ENCODE measurements at regions not wholly inside any gene's neighbourhood (a gene's known extent, or its start where the extent isn't known, plus 50 kb on each side); places are given as distances from the start of the nearest gene placed in this dataset.

DNA sequence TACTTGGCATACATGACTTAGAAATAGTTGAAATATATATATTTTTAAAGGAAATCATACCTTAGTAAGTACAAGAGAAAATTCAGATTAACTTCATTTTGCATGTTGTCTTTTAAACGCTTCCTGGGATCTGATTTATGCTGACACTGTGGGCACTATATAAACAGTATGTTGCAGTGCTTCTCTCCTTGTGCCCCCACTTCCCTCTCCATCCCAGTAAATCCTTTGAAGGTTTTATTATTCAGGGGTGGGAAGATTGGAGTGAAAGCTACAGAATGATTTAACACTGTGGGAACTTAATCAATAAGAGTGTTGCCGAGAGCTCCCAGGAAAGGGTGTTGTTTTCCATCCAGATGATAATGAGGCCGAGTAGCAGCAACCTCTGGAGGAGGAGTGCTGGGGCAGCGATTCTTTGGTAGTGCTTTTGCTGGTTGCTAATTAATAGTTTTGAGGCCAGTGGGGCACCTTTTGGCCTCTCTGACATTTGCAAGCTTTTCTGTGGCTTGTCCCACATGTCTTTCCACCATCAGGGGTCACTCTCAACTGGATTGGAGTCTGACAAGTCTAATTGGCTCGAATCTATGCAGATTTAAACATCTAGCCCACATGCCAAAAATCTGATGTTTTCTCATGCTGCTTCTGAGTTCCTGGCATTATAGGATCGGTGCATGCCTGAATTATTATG, 183.0 kb upstream of the MMS22L start:
- no peaks in the 10 kb centered on the region for H3K36me3 Mint-ChIP-seq
- DNase-seq (no peak), ATAC-seq (ENCODE audit: low read depth in 2 of 2) (no peak)
- H3K27ac Mint-ChIP-seq = no peak overlapping the region
- no peaks in the 10 kb centered on the region for H3K27me3 ChIP-seq (ENCODE audit: control insufficient read depth, insufficient read depth, low read length)
- no peak overlapping the region for H3K4me3 Mint-ChIP-seq
- H3K9me3 ChIP-seq (ENCODE audit: control insufficient read depth in 2 of 2, low read length in 2 of 2) = no peaks in the 10 kb centered on the region
- H3K27me3 Mint-ChIP-seq = peaks cover 4% of the 10 kb centered on the region
- H3K27ac ChIP-seq (ENCODE audit: insufficient read depth, low read length, poor library complexity, severe bottlenecking) = no peak overlapping the region
- no peaks in the 10 kb centered on the region for H3K36me3 ChIP-seq (ENCODE audit: control insufficient read depth, insufficient read depth, low read length)
- no peaks in the 10 kb centered on the region for H3K4me1 Mint-ChIP-seq
- peaks cover 0 to 1% (median 0%) of the 10 kb centered on the region in 7 donors for H3K9me3 Mint-ChIP-seq
- no peaks in the 10 kb centered on the region for H3K4me1 ChIP-seq (ENCODE audit: control insufficient read depth, insufficient read depth, low read length, poor library complexity, severe bottlenecking)
- no peak overlapping the region for H3K4me3 ChIP-seq (ENCODE audit: low read depth, low read length)

DNA sequence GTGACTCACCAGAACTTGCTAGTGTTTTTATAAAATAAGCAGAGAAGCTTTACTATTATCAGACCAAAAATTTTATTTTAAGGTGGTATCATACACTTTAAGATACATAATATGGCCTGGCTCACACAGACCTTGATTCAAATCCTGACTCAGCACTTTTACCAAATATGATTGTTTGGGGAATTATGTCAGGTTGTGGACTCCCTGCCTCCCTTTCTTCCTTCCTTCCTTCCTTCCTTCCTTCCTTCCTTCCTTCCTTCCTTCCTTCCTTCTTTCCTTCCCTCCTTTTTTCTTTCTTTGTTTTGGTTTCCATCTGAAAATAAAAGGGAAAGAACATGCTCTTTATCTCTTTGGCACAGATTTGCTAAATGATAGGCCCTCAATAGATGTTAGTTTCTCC, 186.0 kb upstream of the MMS22L start:
- no peaks in the 10 kb centered on the region for H3K4me1 Mint-ChIP-seq
- no peak overlapping the region for H3K27ac Mint-ChIP-seq
- no peaks in the 10 kb centered on the region for H3K4me1 ChIP-seq (ENCODE audit: control insufficient read depth, insufficient read depth, low read length, poor library complexity, severe bottlenecking)
- no peaks in the 10 kb centered on the region for H3K36me3 Mint-ChIP-seq
- H3K27me3 Mint-ChIP-seq = peaks cover 4% of the 10 kb centered on the region
- H3K9me3 Mint-ChIP-seq = peaks cover 0 to 3% (median 0%) of the 10 kb centered on the region in 7 donors
- H3K36me3 ChIP-seq (ENCODE audit: control insufficient read depth, insufficient read depth, low read length) = no peaks in the 10 kb centered on the region
- no peak for ATAC-seq (ENCODE audit: low read depth in 2 of 2)
- H3K4me3 Mint-ChIP-seq = no peak overlapping the region
- H3K9me3 ChIP-seq (ENCODE audit: control insufficient read depth in 2 of 2, low read length in 2 of 2) = no peaks in the 10 kb centered on the region
- no peaks in the 10 kb centered on the region for H3K27me3 ChIP-seq (ENCODE audit: control insufficient read depth, insufficient read depth, low read length)
- no peak overlapping the region for H3K4me3 ChIP-seq (ENCODE audit: low read depth, low read length)
- DNase-seq = no peak
- no peak overlapping the region for H3K27ac ChIP-seq (ENCODE audit: insufficient read depth, low read length, poor library complexity, severe bottlenecking)

DNA sequence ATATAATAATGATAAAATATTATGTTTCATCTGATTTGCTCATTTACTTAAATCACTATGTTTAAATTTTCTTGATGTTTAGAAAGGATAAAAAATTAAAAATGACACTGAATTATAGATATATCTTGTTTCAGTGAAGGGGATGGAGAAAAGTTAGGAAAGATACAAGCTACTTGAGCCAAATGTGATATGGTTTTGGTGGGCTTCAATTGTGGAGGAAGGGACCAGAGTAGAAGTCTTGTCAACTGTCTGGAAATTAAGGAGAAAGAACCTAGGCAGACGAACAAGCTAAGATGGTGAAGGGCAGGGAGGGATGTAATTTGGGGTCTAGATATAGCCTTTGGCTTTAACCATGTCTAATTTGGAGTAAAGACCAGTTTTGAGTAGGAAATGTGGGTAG, 186.4 kb upstream of the MMS22L start:
- H3K4me3 Mint-ChIP-seq = no peak overlapping the region
- Histone ChIP-seq H3K9me3 (ENCODE audit: control insufficient read depth in 2 of 2, low read length in 2 of 2) (no peaks in the 10 kb centered on the region), H3K27ac (ENCODE audit: insufficient read depth, low read length, poor library complexity, severe bottlenecking) (no peak overlapping the region), H3K27me3 (ENCODE audit: control insufficient read depth, insufficient read depth, low read length) (no peaks in the 10 kb centered on the region), H3K4me3 (ENCODE audit: low read depth, low read length) (no peak overlapping the region), H3K4me1 (ENCODE audit: control insufficient read depth, insufficient read depth, low read length, poor library complexity, severe bottlenecking) (no peaks in the 10 kb centered on the region), H3K36me3 (ENCODE audit: control insufficient read depth, insufficient read depth, low read length) (no peaks in the 10 kb centered on the region)
- no peak overlapping the region for H3K27ac Mint-ChIP-seq
- peaks cover 4% of the 10 kb centered on the region for H3K27me3 Mint-ChIP-seq
- ATAC-seq (ENCODE audit: low read depth in 2 of 2) (no peak), DNase-seq (no peak)
- no peaks in the 10 kb centered on the region for H3K4me1 Mint-ChIP-seq
- peaks cover 0 to 3% (median 0%) of the 10 kb centered on the region in 7 donors for H3K9me3 Mint-ChIP-seq
- no peaks in the 10 kb centered on the region for H3K36me3 Mint-ChIP-seq

DNA sequence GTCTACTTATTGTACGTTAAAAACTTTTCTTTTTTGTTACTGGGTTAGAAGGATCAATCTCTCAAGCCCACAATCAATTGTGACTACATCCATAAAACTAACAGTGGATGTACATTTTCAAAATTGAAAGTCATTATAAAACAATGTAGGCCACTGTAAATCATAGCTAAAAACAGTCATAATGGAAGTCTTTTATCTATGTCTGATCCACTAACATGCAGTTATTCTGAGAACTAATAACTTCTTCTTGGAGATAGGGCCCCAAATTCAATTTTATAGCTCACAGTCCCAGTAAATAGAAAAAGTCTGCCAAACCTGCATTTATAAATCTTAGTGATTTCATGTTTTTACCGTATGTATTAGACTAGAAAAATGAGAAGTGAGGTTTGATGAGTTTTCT, 187.3 kb upstream of the MMS22L start:
- Mint-ChIP-seq H3K4me1 (no peaks in the 10 kb centered on the region), H3K36me3 (no peaks in the 10 kb centered on the region), H3K27me3 (no peaks in the 10 kb centered on the region), H3K9me3 (peaks cover 0 to 3% (median 0%) of the 10 kb centered on the region in 7 donors), H3K27ac (no peak overlapping the region), H3K4me3 (no peak overlapping the region)
- Histone ChIP-seq H3K36me3 (ENCODE audit: control insufficient read depth, insufficient read depth, low read length) (no peaks in the 10 kb centered on the region), H3K27ac (ENCODE audit: insufficient read depth, low read length, poor library complexity, severe bottlenecking) (no peak overlapping the region), H3K27me3 (ENCODE audit: control insufficient read depth, insufficient read depth, low read length) (no peaks in the 10 kb centered on the region), H3K4me1 (ENCODE audit: control insufficient read depth, insufficient read depth, low read length, poor library complexity, severe bottlenecking) (no peaks in the 10 kb centered on the region), H3K4me3 (ENCODE audit: low read depth, low read length) (no peak overlapping the region), H3K9me3 (ENCODE audit: control insufficient read depth in 2 of 2, low read length in 2 of 2) (no peaks in the 10 kb centered on the region)
- peak in 1 of 3 donors; percentile 11 for DNase-seq
- no peak for ATAC-seq (ENCODE audit: low read depth in 2 of 2)

DNA sequence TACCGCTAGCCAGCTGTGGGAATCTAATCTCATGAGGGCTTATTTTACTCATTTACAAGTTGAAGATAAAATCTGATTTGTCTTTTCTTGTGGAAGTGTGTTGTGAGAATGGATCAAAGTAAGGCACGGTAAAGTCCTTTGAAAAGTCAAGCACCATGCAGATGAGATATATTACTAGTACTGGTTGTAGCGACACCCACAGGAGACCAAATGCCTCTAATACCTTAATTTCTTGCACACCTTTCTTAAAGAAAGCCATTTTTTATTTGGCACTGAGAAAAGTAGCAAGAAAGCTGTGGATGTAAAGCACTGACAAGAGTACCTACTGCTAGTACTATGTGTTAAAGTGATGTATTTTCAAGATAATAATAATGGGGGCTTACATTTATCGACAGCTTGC, 191.0 kb upstream of the MMS22L start:
- DNase-seq (no peak), ATAC-seq (ENCODE audit: low read depth in 2 of 2) (no peak)
- no peaks in the 10 kb centered on the region for H3K4me1 Mint-ChIP-seq
- H3K4me3 Mint-ChIP-seq = no peak overlapping the region
- H3K27ac Mint-ChIP-seq = no peak overlapping the region
- no peaks in the 10 kb centered on the region for H3K9me3 ChIP-seq (ENCODE audit: control insufficient read depth in 2 of 2, low read length in 2 of 2)
- H3K4me1 ChIP-seq (ENCODE audit: control insufficient read depth, insufficient read depth, low read length, poor library complexity, severe bottlenecking) = no peaks in the 10 kb centered on the region
- H3K27me3 ChIP-seq (ENCODE audit: control insufficient read depth, insufficient read depth, low read length) = no peaks in the 10 kb centered on the region
- H3K27ac ChIP-seq (ENCODE audit: insufficient read depth, low read length, poor library complexity, severe bottlenecking) = no peak overlapping the region
- H3K4me3 ChIP-seq (ENCODE audit: low read depth, low read length) = no peak overlapping the region
- no peaks in the 10 kb centered on the region for H3K36me3 Mint-ChIP-seq
- no peaks in the 10 kb centered on the region for H3K36me3 ChIP-seq (ENCODE audit: control insufficient read depth, insufficient read depth, low read length)
- H3K27me3 Mint-ChIP-seq = no peaks in the 10 kb centered on the region
- H3K9me3 Mint-ChIP-seq = peaks cover 0 to 2% (median 0%) of the 10 kb centered on the region in 7 donors

DNA sequence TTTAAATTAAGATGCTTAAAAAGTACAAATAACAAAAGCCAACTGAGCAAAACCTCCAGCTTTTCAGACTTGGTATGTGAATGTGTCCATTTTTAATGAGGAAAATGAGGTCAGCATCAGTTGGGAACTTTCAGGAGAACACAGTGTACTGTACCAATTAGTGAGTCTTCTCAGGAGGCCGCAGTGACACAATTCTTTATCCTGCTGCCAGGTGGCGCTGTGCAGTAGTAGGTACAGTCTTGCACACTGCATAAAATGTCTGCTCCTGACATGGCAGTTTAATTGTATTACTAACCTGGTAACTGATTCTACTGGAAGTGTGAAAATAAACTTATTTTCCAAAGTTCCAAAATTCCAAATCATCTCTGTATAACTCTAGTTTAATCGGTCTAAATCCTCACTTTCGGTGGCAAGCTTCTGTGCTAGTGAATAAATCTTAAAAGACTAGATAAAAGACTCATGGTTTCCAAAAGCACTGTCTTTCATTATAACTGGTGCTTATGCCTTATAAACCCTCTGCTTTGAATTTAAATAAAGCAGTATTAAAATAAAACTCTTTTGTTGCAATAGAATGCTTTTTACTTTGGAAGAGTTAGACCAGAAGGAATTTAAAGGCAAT, 214.8 kb upstream of the MMS22L start:
- Mint-ChIP-seq H3K4me1 (no peaks in the 10 kb centered on the region), H3K27me3 (peaks cover 8% of the 10 kb centered on the region), H3K36me3 (no peaks in the 10 kb centered on the region), H3K9me3 (no peaks in the 10 kb centered on the region), H3K4me3 (no peak overlapping the region), H3K27ac (no peak overlapping the region)
- no peaks in the 10 kb centered on the region for H3K4me1 ChIP-seq (ENCODE audit: control insufficient read depth, insufficient read depth, low read length, poor library complexity, severe bottlenecking)
- peak; percentile 13 to 69 (median 45) for DNase-seq
- H3K4me3 ChIP-seq (ENCODE audit: low read depth, low read length) = no peak overlapping the region
- ATAC-seq (ENCODE audit: low read depth in 2 of 2) = peak; percentile 63 to 65
- no peaks in the 10 kb centered on the region for H3K36me3 ChIP-seq (ENCODE audit: control insufficient read depth, insufficient read depth, low read length)
- H3K27ac ChIP-seq (ENCODE audit: insufficient read depth, low read length, poor library complexity, severe bottlenecking) = no peak overlapping the region
- no peaks in the 10 kb centered on the region for H3K9me3 ChIP-seq (ENCODE audit: control insufficient read depth in 2 of 2, low read length in 2 of 2)
- H3K27me3 ChIP-seq (ENCODE audit: control insufficient read depth, insufficient read depth, low read length) = no peaks in the 10 kb centered on the region

DNA sequence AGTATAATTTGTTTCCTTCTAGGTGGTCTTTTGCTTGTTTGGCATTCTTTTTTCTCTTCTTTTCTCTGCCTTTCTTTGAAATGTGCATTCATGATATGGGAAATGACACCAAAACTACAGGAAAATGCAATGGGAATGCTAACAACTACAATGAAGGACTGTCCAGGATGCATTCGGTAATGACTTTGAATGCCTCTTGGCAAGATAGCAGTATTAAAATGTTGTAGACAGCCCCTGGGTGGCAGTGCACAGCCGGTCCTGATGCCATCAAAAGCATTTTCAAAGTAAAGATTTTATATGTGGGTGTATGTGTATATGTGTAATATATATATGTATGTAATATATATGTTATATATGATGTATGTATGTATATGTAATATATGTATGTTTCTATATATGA, 218.8 kb upstream of the MMS22L start:
- Histone ChIP-seq H3K9me3 (ENCODE audit: control insufficient read depth in 2 of 2, low read length in 2 of 2) (no peaks in the 10 kb centered on the region), H3K4me3 (ENCODE audit: low read depth, low read length) (no peak overlapping the region), H3K27ac (ENCODE audit: insufficient read depth, low read length, poor library complexity, severe bottlenecking) (no peak overlapping the region), H3K4me1 (ENCODE audit: control insufficient read depth, insufficient read depth, low read length, poor library complexity, severe bottlenecking) (no peaks in the 10 kb centered on the region), H3K36me3 (ENCODE audit: control insufficient read depth, insufficient read depth, low read length) (no peaks in the 10 kb centered on the region), H3K27me3 (ENCODE audit: control insufficient read depth, insufficient read depth, low read length) (no peaks in the 10 kb centered on the region)
- ATAC-seq (ENCODE audit: low read depth in 2 of 2) = no peak
- Mint-ChIP-seq H3K36me3 (no peaks in the 10 kb centered on the region), H3K9me3 (no peaks in the 10 kb centered on the region), H3K27me3 (no peaks in the 10 kb centered on the region), H3K4me1 (no peaks in the 10 kb centered on the region), H3K27ac (no peak overlapping the region), H3K4me3 (no peak overlapping the region)
- no peak for DNase-seq

DNA sequence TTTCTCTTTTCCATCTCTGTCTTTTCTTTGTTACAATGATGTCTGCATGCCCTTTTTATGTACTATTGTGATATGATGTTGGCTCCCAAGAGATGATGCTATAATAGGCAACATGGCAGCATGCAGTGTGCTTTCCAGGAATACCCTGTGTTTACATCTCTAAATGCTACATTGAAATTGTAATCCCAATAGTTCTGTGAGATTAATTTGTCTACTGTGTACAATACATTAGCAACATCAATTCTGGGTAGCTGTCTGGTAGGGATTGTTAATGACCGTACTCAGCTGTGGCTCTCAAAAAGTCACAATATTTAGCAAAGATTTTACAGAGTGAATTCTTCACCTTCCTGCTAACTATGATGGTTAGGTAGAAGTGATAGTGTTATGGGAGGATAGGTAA, 225.6 kb upstream of the MMS22L start:
- H3K27me3 ChIP-seq (ENCODE audit: control insufficient read depth, insufficient read depth, low read length) = no peaks in the 10 kb centered on the region
- H3K27ac ChIP-seq (ENCODE audit: insufficient read depth, low read length, poor library complexity, severe bottlenecking) = no peak overlapping the region
- Mint-ChIP-seq H3K27ac (no peak overlapping the region), H3K4me1 (no peaks in the 10 kb centered on the region), H3K27me3 (peaks cover 7% of the 10 kb centered on the region), H3K36me3 (no peaks in the 10 kb centered on the region), H3K9me3 (peaks cover 0 to 2% (median 0%) of the 10 kb centered on the region in 7 donors), H3K4me3 (no peak overlapping the region)
- no peak for DNase-seq
- no peak for ATAC-seq (ENCODE audit: low read depth in 2 of 2)
- no peak overlapping the region for H3K4me3 ChIP-seq (ENCODE audit: low read depth, low read length)
- no peaks in the 10 kb centered on the region for H3K4me1 ChIP-seq (ENCODE audit: control insufficient read depth, insufficient read depth, low read length, poor library complexity, severe bottlenecking)
- no peaks in the 10 kb centered on the region for H3K9me3 ChIP-seq (ENCODE audit: control insufficient read depth in 2 of 2, low read length in 2 of 2)
- no peaks in the 10 kb centered on the region for H3K36me3 ChIP-seq (ENCODE audit: control insufficient read depth, insufficient read depth, low read length)

All from CD4-positive, CD25-positive, alpha-beta regulatory T cell (primary cell).